GM21528 (cell line): ENCODE measurements at regions not wholly inside any gene's neighbourhood (a gene's known extent, or its start where the extent isn't known, plus 50 kb on each side); places are given as distances from the start of the nearest gene placed in this dataset.

Experiments
- ATAC-seq: cut with Tn5 transposase; IDR thresholded peaks from one replicate; pipeline ENCODE4 v1.9.1; 2021; ENCODE audit warnings: mild to moderate bottlenecking, moderate library complexity; ENCODE audit not compliant: unreplicated experiment, low FRiP score

GRCh38 chr7:84578825-84579224 lies 384.2 kb upstream of the SEMA3A start:
- ATAC-seq: no peak

- ATAC-seq: no peak
Measured at GRCh38 chr7:84568781-84569180, 374.2 kb upstream of the SEMA3A start.

GRCh38 chr7:84565345-84566074 lies 370.9 kb upstream of the SEMA3A start:
- no peak for ATAC-seq

GRCh38 chr7:84553711-84554110 lies 359.1 kb upstream of the SEMA3A start:
- no peak for ATAC-seq

GRCh38 chr7:84549409-84549808 lies 354.8 kb upstream of the SEMA3A start:
- no peak for ATAC-seq

GRCh38 chr7:84548366-84549365 lies 354.1 kb upstream of the SEMA3A start:
- ATAC-seq: no peak

- no peak for ATAC-seq
Measured at GRCh38 chr7:84547331-84547730, 352.7 kb upstream of the SEMA3A start.

- no peak for ATAC-seq
Measured at GRCh38 chr7:84546403-84546802, 351.8 kb upstream of the SEMA3A start.

- no peak for ATAC-seq
Measured at GRCh38 chr7:84538268-84538667, 343.7 kb upstream of the SEMA3A start.

GRCh38 chr7:84536271-84536870 lies 341.8 kb upstream of the SEMA3A start:
- no peak for ATAC-seq

GRCh38 chr7:84535580-84536270 lies 341.1 kb upstream of the SEMA3A start:
- ATAC-seq: no peak

GRCh38 chr7:84533182-84533581 lies 338.6 kb upstream of the SEMA3A start:
- ATAC-seq: no peak

- ATAC-seq: no peak
Measured at GRCh38 chr7:84532196-84532595, 337.6 kb upstream of the SEMA3A start.

GRCh38 chr7:84529480-84530205 lies 335.1 kb upstream of the SEMA3A start:
- no peak for ATAC-seq

- no peak for ATAC-seq
Measured at GRCh38 chr7:84528756-84529479, 334.3 kb upstream of the SEMA3A start.

GRCh38 chr7:84524714-84525694 lies 330.4 kb upstream of the SEMA3A start:
- ATAC-seq: no peak

- no peak for ATAC-seq
Measured at GRCh38 chr7:84513061-84513460, 318.5 kb upstream of the SEMA3A start.

GRCh38 chr7:84512055-84512454 lies 317.5 kb upstream of the SEMA3A start:
- ATAC-seq: no peak
